Vagina (tissue), 2 donors: ENCODE measurements at regions not wholly inside any gene's neighbourhood (a gene's known extent, or its start where the extent isn't known, plus 50 kb on each side); places are given as distances from the start of the nearest gene placed in this dataset.

Source experiments
- DNase-seq, 2 donors: peaks; one replicate each; pipeline ENCODE4 v3.0.0-alpha.2; 2017; ENCODE audit errors: extremely low spot score in 2 of 2
- H3K27ac ChIP-seq: fragments of 200-600 bp; sonication (generic); one replicate; pipeline ENCODE4 v1.5.1; 2019
- H3K27me3 ChIP-seq: fragments of 200-600 bp; sonication (generic); one replicate; pipeline ENCODE4 v1.5.1; 2019
- H3K36me3 ChIP-seq, 2 donors: fragments of 200-600 bp; sonication (generic); one replicate each; pipeline ENCODE4 v1.5.1; 2017 to 2019
- H3K4me1 ChIP-seq: fragments of 200-600 bp; sonication (generic); one replicate; pipeline ENCODE4 v1.5.1; 2019
- H3K4me3 ChIP-seq, 2 donors: fragments of 200-600 bp; sonication (generic); 1 replicate in 1 of 2; 2 replicates in 1 of 2; pipeline ENCODE4 v1.5.1; 2016 to 2019
- H3K9me3 ChIP-seq: fragments of 200-600 bp; sonication (generic); one replicate; pipeline ENCODE4 v1.5.1; 2019
- CTCF ChIP-seq, 3 experiments: fragments of 450-650 bp in 2 of 3; fragments of 200-600 bp in 1 of 3; sonication (generic) in 1 of 3; IDR thresholded peaks; one replicate each; pipeline ENCODE4 v1.5.1; 2017 to 2019; ENCODE audit warnings: antibody characterized with exemption in 3 of 3, mild to moderate bottlenecking in 2 of 3, moderate library complexity in 2 of 3
- POLR2A ChIP-seq, 2 donors: fragments of 450-650 bp; IDR thresholded peaks; one replicate each; pipeline ENCODE4 v1.6.1; 2017; ENCODE audit warnings: antibody characterized with exemption in 2 of 2, mild to moderate bottlenecking in 2 of 2, moderate library complexity in 2 of 2
- POLR2AphosphoS5 ChIP-seq, 2 donors: sonication (generic); formaldehyde crosslinking; IDR thresholded peaks; one replicate each; pipeline ENCODE4 v1.9.0; 2017; ENCODE audit warnings: antibody characterized with exemption in 2 of 2, mild to moderate bottlenecking in 2 of 2, low read depth in 1 of 2; ENCODE audit not compliant: insufficient read depth in 1 of 2
- intact Hi-C: fragments of 100-400 bp; cut with DNase I; formaldehyde crosslinking; loops from one replicate; pipeline ENCODE4 v1.15.1; 2023

- TF ChIP-seq CTCF (IDR thresholded peaks at IDR 0.05) (no peak), POLR2AphosphoS5 (IDR thresholded peaks at IDR 0.05; ENCODE audit: insufficient read depth in 1 of 2, low read depth in 1 of 2) (no peak), POLR2A (IDR thresholded peaks at IDR 0.05) (no peak)
- no peak for DNase-seq
- no peaks in the 10 kb centered on the region for H3K36me3 ChIP-seq
- intact Hi-C loops: no loop called here
- H3K9me3 ChIP-seq: no peaks in the 10 kb centered on the region
- H3K27me3 ChIP-seq: no peaks in the 10 kb centered on the region
- H3K27ac ChIP-seq: no peak overlapping the region
- H3K4me1 ChIP-seq: no peaks in the 10 kb centered on the region
- H3K4me3 ChIP-seq: no peak overlapping the region
Observed at GRCh38 chr5:54927097-54927746, 58.2 kb downstream of the ESM1 start.

- TF ChIP-seq POLR2AphosphoS5 (IDR thresholded peaks at IDR 0.05; ENCODE audit: insufficient read depth in 1 of 2, low read depth in 1 of 2): no peak
- H3K36me3 ChIP-seq: no peaks in the 10 kb centered on the region
- H3K4me3 ChIP-seq: no peak overlapping the region
- no peak overlapping the region for H3K27ac ChIP-seq
- intact Hi-C loops: no loop called here
- no peaks in the 10 kb centered on the region for H3K9me3 ChIP-seq
- H3K4me1 ChIP-seq: no peaks in the 10 kb centered on the region
- DNase-seq: no peak
- H3K27me3 ChIP-seq: no peaks in the 10 kb centered on the region
Observed at GRCh38 chr5:54924487-54924886, 60.9 kb downstream of the ESM1 start.

- H3K4me1 ChIP-seq: no peaks in the 10 kb centered on the region
- no peaks in the 10 kb centered on the region for H3K36me3 ChIP-seq
- no peaks in the 10 kb centered on the region for H3K27me3 ChIP-seq
- no peak overlapping the region for H3K27ac ChIP-seq
- H3K4me3 ChIP-seq: no peak overlapping the region
- TF ChIP-seq POLR2AphosphoS5 (IDR thresholded peaks at IDR 0.05; ENCODE audit: insufficient read depth in 1 of 2, low read depth in 1 of 2): no peak
- no peak for TF ChIP-seq POLR2A (IDR thresholded peaks at IDR 0.05)
- no peak for TF ChIP-seq CTCF (IDR thresholded peaks at IDR 0.05)
- no peaks in the 10 kb centered on the region for H3K9me3 ChIP-seq
- intact Hi-C loops: no loop called here
- DNase-seq: no peak
Observed at GRCh38 chr5:54917323-54917722, 68.1 kb downstream of the ESM1 start.

GRCh38 chr5:54915466-54916027 lies 69.8 kb downstream of the ESM1 start:
- no peaks in the 10 kb centered on the region for H3K4me1 ChIP-seq
- no peaks in the 10 kb centered on the region for H3K27me3 ChIP-seq
- H3K27ac ChIP-seq: no peak overlapping the region
- no peak overlapping the region for H3K4me3 ChIP-seq
- no peak for DNase-seq
- H3K9me3 ChIP-seq: no peaks in the 10 kb centered on the region
- TF ChIP-seq POLR2AphosphoS5 (IDR thresholded peaks at IDR 0.05; ENCODE audit: insufficient read depth in 1 of 2, low read depth in 1 of 2) (no peak), CTCF (IDR thresholded peaks at IDR 0.05) (no peak), POLR2A (IDR thresholded peaks at IDR 0.05) (no peak)
- no peaks in the 10 kb centered on the region for H3K36me3 ChIP-seq
- intact Hi-C loops: no loop called here

- TF ChIP-seq CTCF (IDR thresholded peaks at IDR 0.05) (no peak), POLR2AphosphoS5 (IDR thresholded peaks at IDR 0.05; ENCODE audit: insufficient read depth in 1 of 2, low read depth in 1 of 2) (no peak), POLR2A (IDR thresholded peaks at IDR 0.05) (no peak)
- Histone ChIP-seq H3K4me3 (no peak overlapping the region), H3K4me1 (no peaks in the 10 kb centered on the region), H3K9me3 (no peaks in the 10 kb centered on the region), H3K27ac (no peak overlapping the region), H3K36me3 (no peaks in the 10 kb centered on the region), H3K27me3 (no peaks in the 10 kb centered on the region)
- DNase-seq: no peak
- intact Hi-C loops: no loop called here
Observed at GRCh38 chr5:54912021-54912420, 73.4 kb downstream of the ESM1 start.
